Adrenal gland (tissue), 9 donors: ENCODE measurements at regions not wholly inside any gene's neighbourhood (a gene's known extent, or its start where the extent isn't known, plus 50 kb on each side); places are given as distances from the start of the nearest gene placed in this dataset.

Experiments used
- DNase-seq, 7 donors: peaks; one replicate each; pipeline ENCODE4 v3.0.0-alpha.2; 2019 to 2020
- H3K27ac ChIP-seq, 5 donors: fragments of 200-600 bp; sonication (generic) in 4 of 5; 1 replicate in 3 of 5; 2 replicates in 2 of 5; pipeline versions ENCODE4 v1.5.1 to v1.8.0; 2016 to 2020; ENCODE audit warnings: mild to moderate bottlenecking in 1 of 5
- H3K27me3 ChIP-seq: fragments of 200-600 bp; 2 replicates; pipeline ENCODE4 v1.8.0; 2021
- H3K36me3 ChIP-seq, 2 donors: fragments of 200-600 bp; replicated peaks in 1 of 2; 1 replicate in 1 of 2; 2 replicates in 1 of 2; pipeline versions ENCODE4 v1.5.1 to v1.8.0; 2018 to 2022
- H3K4me1 ChIP-seq, 2 donors: fragments of 200-600 bp; replicated peaks in 1 of 2; 1 replicate in 1 of 2; 2 replicates in 1 of 2; pipeline versions ENCODE4 v1.5.1 to v1.8.0; 2018 to 2021
- H3K4me3 ChIP-seq, 4 donors: fragments of 200-600 bp; sonication (generic) in 3 of 4; one replicate each; pipeline ENCODE4 v1.5.1; 2016 to 2018
- H3K9me3 ChIP-seq, 3 donors: fragments of 200-600 bp; sonication (generic) in 1 of 3; replicated peaks in 1 of 3; 1 replicate in 2 of 3; 2 replicates in 1 of 3; pipeline versions ENCODE4 v1.5.1 to v1.8.0; 2016 to 2021
- POLR2A ChIP-seq, 2 donors: fragments of 450-650 bp; IDR thresholded peaks; one replicate each; pipeline ENCODE4 v1.6.1; 2017; ENCODE audit warnings: antibody characterized with exemption in 2 of 2, mild to moderate bottlenecking in 2 of 2, moderate library complexity in 1 of 2
- WGBS, 4 donors: extraction: QIAGEN DNeasy Blood & Tissue Kit in 2 of 4; methylation state at CpG; one replicate each; pipeline versions ENCODE4 v1.1.5 to v1.1.7; 2013 to 2017; 5-methylcytosine and 5-hydroxymethylcytosine counted together
- intact Hi-C, 2 donors: fragments of 100-400 bp; cut with DNase I; formaldehyde crosslinking; loops; one replicate each; pipeline versions ENCODE4 v1.14.1 to v1.15.0; 2022 to 2023
- TF ChIP-seq, protein P1 (sequence below), 6 experiments: fragments of 450-650 bp in 4 of 6; fragments of 200-600 bp in 2 of 6; sonication (generic) in 1 of 6; IDR thresholded peaks; 1 replicate in 5 of 6; 2 replicates in 1 of 6; pipeline versions ENCODE4 v1.5.1 to v1.8.0; 2016 to 2021; ENCODE audit warnings: antibody characterized with exemption in 6 of 6, mild to moderate bottlenecking in 2 of 6, moderate library complexity in 1 of 6
- donor health status: healthy with polysubstance abuse.
- donor health status: Bipolar disorder and iron deficiency.
- donor health status: DM: yes; HTN: yes; CAD: no.
- donor health status: DM: no; HTN: no; CAD: no.
- donor health status: DM: no; HTN: no; CAD: no.

DNA sequence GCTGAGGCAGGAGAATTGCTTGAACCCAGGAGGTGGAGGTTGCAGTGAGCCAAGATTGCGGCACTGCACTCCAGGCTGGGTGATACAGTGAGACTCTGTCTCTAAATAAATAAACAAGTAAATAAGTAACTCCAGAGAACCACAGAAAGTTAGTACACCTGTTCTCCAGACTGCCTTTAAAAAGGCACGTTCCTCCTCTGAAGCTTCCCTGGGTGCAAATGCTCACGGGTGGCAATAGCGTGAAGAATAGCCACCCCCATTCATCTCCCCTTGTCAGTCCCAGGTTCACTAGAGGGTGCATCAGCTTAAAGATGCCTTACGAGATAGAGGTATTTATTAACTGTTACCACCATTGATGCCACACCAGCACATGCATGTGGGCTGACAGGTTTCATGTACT is 64.3 kb upstream of the RTN4 start:
- no peaks in the 10 kb centered on the region for H3K27me3 ChIP-seq

DNA sequence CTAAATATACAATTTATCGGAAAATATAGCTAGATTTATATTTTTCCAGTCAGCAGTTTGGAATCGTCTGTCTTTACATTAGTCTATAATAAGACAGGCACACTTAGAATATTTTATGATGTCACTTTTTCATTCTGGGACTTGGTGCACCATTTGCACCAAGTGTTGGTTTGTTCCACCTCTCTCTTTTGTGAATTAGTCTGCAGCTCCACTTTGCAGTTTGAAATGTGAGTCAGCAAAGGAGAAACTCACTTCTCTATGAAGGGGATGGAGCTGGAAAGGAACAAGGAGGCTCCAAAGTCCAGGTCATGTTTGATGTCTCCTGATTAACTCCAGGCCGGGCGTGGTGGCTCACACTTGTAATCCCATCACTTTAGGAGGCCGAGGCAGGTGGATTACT is 63.8 kb upstream of the RTN4 start:
- TF ChIP-seq POLR2A (IDR thresholded peaks at IDR 0.05): no peak
- TF ChIP-seq, protein P1, sequence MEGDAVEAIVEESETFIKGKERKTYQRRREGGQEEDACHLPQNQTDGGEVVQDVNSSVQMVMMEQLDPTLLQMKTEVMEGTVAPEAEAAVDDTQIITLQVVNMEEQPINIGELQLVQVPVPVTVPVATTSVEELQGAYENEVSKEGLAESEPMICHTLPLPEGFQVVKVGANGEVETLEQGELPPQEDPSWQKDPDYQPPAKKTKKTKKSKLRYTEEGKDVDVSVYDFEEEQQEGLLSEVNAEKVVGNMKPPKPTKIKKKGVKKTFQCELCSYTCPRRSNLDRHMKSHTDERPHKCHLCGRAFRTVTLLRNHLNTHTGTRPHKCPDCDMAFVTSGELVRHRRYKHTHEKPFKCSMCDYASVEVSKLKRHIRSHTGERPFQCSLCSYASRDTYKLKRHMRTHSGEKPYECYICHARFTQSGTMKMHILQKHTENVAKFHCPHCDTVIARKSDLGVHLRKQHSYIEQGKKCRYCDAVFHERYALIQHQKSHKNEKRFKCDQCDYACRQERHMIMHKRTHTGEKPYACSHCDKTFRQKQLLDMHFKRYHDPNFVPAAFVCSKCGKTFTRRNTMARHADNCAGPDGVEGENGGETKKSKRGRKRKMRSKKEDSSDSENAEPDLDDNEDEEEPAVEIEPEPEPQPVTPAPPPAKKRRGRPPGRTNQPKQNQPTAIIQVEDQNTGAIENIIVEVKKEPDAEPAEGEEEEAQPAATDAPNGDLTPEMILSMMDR (IDR thresholded peaks at IDR 0.05): no peak
- Histone ChIP-seq H3K4me1 (peaks cover 34 to 42% of the 10 kb centered on the region in 2 donors), H3K4me3 (no peak overlapping the region), H3K27ac (no peak overlapping the region), H3K9me3 (no peaks in the 10 kb centered on the region), H3K36me3 (no peaks in the 10 kb centered on the region), H3K27me3 (no peaks in the 10 kb centered on the region)
- WGBS, 4 donors: 93 to 96% (median 95%) methylated on average over 5 of the region's 5 CpGs
- intact Hi-C loops: no loop called here
- no peak for DNase-seq

More for the DNA sequence above, 64.3 kb upstream of the RTN4 start:
- H3K4me1 ChIP-seq: peaks cover 29 to 37% of the 10 kb centered on the region in 2 donors
- H3K4me3 ChIP-seq: no peak overlapping the region
- H3K27ac ChIP-seq: no peak overlapping the region
- H3K9me3 ChIP-seq: no peaks in the 10 kb centered on the region
- TF ChIP-seq, protein P1 (IDR thresholded peaks at IDR 0.05): no peak
- no peak for TF ChIP-seq POLR2A (IDR thresholded peaks at IDR 0.05)
- no peak for DNase-seq
- WGBS, 4 donors: 87 to 97% (median 95%) methylated on average over 4 to 5 of the region's 5 CpGs
- intact Hi-C loops: no loop called here
- no peaks in the 10 kb centered on the region for H3K36me3 ChIP-seq

DNA sequence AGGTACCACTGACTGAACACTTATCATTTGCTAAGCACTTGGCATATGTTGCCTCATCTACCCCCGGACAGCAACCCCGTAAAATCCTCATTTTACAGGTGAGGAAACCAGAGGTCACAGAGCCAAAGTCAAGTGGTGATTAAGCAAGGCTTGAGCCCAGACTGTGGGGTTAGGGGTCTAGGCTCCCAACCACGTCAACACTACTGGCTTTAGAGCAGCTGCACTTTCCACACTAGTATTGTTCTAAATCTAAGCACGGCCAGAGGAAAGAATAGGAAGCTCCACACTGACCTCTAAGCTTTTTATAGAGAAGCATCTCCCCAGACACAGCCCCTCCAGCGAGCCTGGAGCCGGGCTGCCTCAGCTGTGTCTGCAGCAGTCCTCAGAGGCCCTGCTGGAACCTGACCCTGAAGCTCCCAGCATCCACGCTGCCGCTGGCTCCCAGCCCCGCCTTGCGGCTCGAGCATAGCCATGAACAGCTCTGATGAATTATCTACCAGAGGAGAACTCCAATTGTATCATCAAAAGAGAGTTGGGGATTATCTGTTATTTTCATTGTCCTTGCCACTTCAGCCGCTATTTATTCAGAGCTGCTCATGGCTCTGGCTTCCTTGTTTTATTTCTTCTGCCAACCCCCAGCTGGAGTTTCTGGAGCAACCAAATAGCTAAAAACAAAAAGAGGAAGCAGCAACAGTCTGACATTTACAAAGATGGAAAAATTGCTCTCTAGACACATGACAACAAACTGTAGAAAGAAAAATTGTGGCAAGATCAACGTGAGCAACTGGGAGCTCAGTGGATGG is 62.2 kb upstream of the RTN4 start:
- no peaks in the 10 kb centered on the region for H3K36me3 ChIP-seq
- H3K27ac ChIP-seq: peak overlapping the region; percentile 83 to 96 (median 92)
- TF ChIP-seq POLR2A (IDR thresholded peaks at IDR 0.05): peak in 1 of 2 donors; percentile 67
- TF ChIP-seq, protein P1 (IDR thresholded peaks at IDR 0.05): peak in 4 of 6 experiments; percentile 11 to 23 (median 19)
- 12 to 18% (median 13%) methylated on average over 13 of the region's 13 CpGs for WGBS, 4 donors
- peaks cover 36 to 44% of the 10 kb centered on the region in 2 donors for H3K4me1 ChIP-seq
- intact Hi-C loops: no loop called here
- no peaks in the 10 kb centered on the region for H3K9me3 ChIP-seq
- peak overlapping the region in 1 of 4 donors; percentile 0 for H3K4me3 ChIP-seq
- H3K27me3 ChIP-seq: no peaks in the 10 kb centered on the region
- DNase-seq: peak; percentile 85 to 95 (median 92)

DNA sequence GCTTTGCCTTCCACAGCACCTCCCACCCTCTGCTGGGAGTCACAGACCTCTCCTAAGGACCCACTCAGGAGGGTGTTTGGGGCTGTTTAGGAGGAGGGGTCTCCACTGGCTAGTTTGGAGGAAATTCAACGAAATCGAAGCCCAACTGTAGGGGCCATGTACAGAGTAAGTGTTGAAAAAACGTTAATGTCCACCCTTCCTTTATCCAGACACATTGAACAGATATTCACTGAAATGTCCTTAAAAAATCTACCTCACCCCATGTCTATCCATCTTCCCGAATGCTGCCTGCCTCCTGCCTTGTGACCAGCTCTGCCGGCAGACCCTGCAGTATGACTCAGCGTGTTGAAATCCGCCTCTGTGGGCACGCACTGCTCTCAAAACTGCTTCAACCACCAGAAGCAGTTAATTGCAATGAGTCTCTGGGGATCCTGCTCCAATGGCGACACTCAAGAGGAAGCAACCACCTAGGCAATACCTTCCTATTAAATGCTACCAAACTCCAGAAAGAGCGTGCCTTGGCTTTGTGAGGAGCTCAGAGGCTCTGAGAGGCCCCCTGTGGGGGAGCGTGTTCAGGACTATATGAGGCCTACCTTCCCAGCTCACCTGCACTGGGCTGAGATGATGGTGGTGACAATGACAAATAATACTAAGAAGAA is 61.4 kb upstream of the RTN4 start:
- Histone ChIP-seq H3K4me3 (peak overlapping the region in 1 of 4 donors; percentile 0), H3K4me1 (peaks cover 36 to 44% of the 10 kb centered on the region in 2 donors)
- WGBS, 4 donors: 38 to 50% (median 44%) methylated on average over 11 of the region's 11 CpGs

More for the DNA sequence above, 61.4 kb upstream of the RTN4 start:
- DNase-seq: peak; percentile 77 to 93 (median 92)
- intact Hi-C loops: no loop called here
- Histone ChIP-seq H3K36me3 (no peaks in the 10 kb centered on the region), H3K27ac (peak overlapping the region; percentile 84 to 96 (median 92)), H3K27me3 (no peaks in the 10 kb centered on the region), H3K9me3 (no peaks in the 10 kb centered on the region)
- TF ChIP-seq, protein P1 (IDR thresholded peaks at IDR 0.05): no peak
- TF ChIP-seq POLR2A (IDR thresholded peaks at IDR 0.05): peak in 1 of 2 donors; percentile 78
